H9 (cell line): ENCODE measurements at regions not wholly inside any gene's neighbourhood (a gene's known extent, or its start where the extent isn't known, plus 50 kb on each side); places are given as distances from the start of the nearest gene placed in this dataset.

ENCODE experiments used
- DNase-seq: peaks from one replicate; pipeline ENCODE4 v3.0.0-alpha.2; 2017
- H2AFZ ChIP-seq: one replicate; pipeline ENCODE4 v1.6.1; 2013; ENCODE audit warnings: mild to moderate bottlenecking, low read length, control low read depth, moderate library complexity
- H2AK5ac ChIP-seq: 2 replicates; pipeline ENCODE4 v1.6.1; 2013; ENCODE audit warnings: low read length, control low read depth, mixed read lengths; ENCODE audit not compliant: insufficient read length
- H2BK120ac ChIP-seq: one replicate; pipeline ENCODE4 v1.6.1; 2013; ENCODE audit warnings: low read depth, mild to moderate bottlenecking, low read length, control low read depth, inconsistent platforms; ENCODE audit not compliant: poor library complexity, severe bottlenecking
- H2BK12ac ChIP-seq: 2 replicates; pipeline ENCODE4 v1.6.1; 2013; ENCODE audit warnings: low read length, control low read depth, mixed read lengths, low read depth; ENCODE audit not compliant: insufficient read length
- H2BK15ac ChIP-seq: 2 replicates; pipeline ENCODE4 v1.6.1; 2013; ENCODE audit warnings: low read depth, low read length, control low read depth
- H2BK20ac ChIP-seq: one replicate; pipeline ENCODE4 v1.6.1; 2013; ENCODE audit warnings: low read depth, mild to moderate bottlenecking, low read length, control low read depth, inconsistent platforms; ENCODE audit not compliant: poor library complexity, severe bottlenecking
- H2BK5ac ChIP-seq: 2 replicates; pipeline ENCODE4 v1.6.1; 2013; ENCODE audit warnings: low read length, control low read depth, mixed read lengths; ENCODE audit not compliant: insufficient read length
- H3K14ac ChIP-seq: 2 replicates; pipeline ENCODE4 v1.6.1; 2013; ENCODE audit warnings: low read length, control low read depth; ENCODE audit not compliant: insufficient read depth
- H3K18ac ChIP-seq: 2 replicates; pipeline ENCODE4 v1.6.1; 2013; ENCODE audit warnings: low read depth, mild to moderate bottlenecking, mixed read lengths, low read length, control low read depth; ENCODE audit not compliant: insufficient read length
- H3K23ac ChIP-seq: 2 replicates; pipeline ENCODE4 v1.6.1; 2013; ENCODE audit warnings: low read length, control low read depth, mixed read lengths, low read depth; ENCODE audit not compliant: insufficient read length
- H3K23me2 ChIP-seq: 2 replicates; pipeline ENCODE4 v1.6.1; 2013; ENCODE audit warnings: low read depth, mild to moderate bottlenecking, mixed read lengths, low read length, control low read depth; ENCODE audit not compliant: insufficient read length, poor library complexity, severe bottlenecking
- H3K27ac ChIP-seq: 2 replicates; pipeline ENCODE4 v1.5.1; 2013; ENCODE audit warnings: low read length, control low read depth, mixed read lengths, low read depth; ENCODE audit not compliant: insufficient read length
- H3K27me3 ChIP-seq: 2 replicates; pipeline ENCODE4 v1.6.1; 2013; ENCODE audit warnings: low read length, control low read depth, inconsistent platforms; ENCODE audit not compliant: insufficient read depth
- H3K4ac ChIP-seq: 2 replicates; pipeline ENCODE4 v1.6.1; 2013; ENCODE audit warnings: low read depth, mild to moderate bottlenecking, control low read depth, inconsistent platforms, low read length, moderate library complexity
- H3K4me1 ChIP-seq: 2 replicates; pipeline ENCODE4 v1.6.1; 2013; ENCODE audit warnings: low read length, control low read depth, inconsistent platforms; ENCODE audit not compliant: insufficient read depth
- H3K4me2 ChIP-seq: 2 replicates; pipeline ENCODE4 v1.6.1; 2013; ENCODE audit warnings: low read length, control low read depth, mixed read lengths; ENCODE audit not compliant: insufficient read length, insufficient read depth
- H3K56ac ChIP-seq: 2 replicates; pipeline ENCODE4 v1.6.1; 2013; ENCODE audit warnings: low read depth, mild to moderate bottlenecking, mixed read lengths, low read length, control low read depth; ENCODE audit not compliant: insufficient read length
- H3K79me1 ChIP-seq: 2 replicates; pipeline ENCODE4 v1.6.1; 2013; ENCODE audit warnings: low read depth, mild to moderate bottlenecking, moderate library complexity, low read length, control low read depth, inconsistent platforms; ENCODE audit not compliant: insufficient read depth, poor library complexity, severe bottlenecking
- H3K79me2 ChIP-seq: 2 replicates; pipeline ENCODE4 v1.6.1; 2013; ENCODE audit warnings: low read length, control low read depth, inconsistent platforms; ENCODE audit not compliant: insufficient read depth
- H3K9ac ChIP-seq: 2 replicates; pipeline ENCODE4 v1.6.1; 2013; ENCODE audit warnings: low read length, control low read depth, mixed read lengths; ENCODE audit not compliant: insufficient read length; ENCODE audit errors: extremely low read depth
- H3K9me3 ChIP-seq: one replicate; pipeline ENCODE4 v1.6.1; 2013; ENCODE audit warnings: low read depth, low read length, inconsistent platforms; ENCODE audit not compliant: control insufficient read depth
- H3T11ph ChIP-seq: one replicate; pipeline ENCODE4 v1.6.1; 2013; ENCODE audit warnings: mild to moderate bottlenecking, low read length, control low read depth, inconsistent platforms
- H4K20me1 ChIP-seq: one replicate; pipeline ENCODE4 v1.6.1; 2013; ENCODE audit not compliant: control insufficient read depth, insufficient read length, insufficient read depth
- H4K5ac ChIP-seq: 2 replicates; pipeline ENCODE4 v1.6.1; 2013; ENCODE audit warnings: low read depth, mild to moderate bottlenecking, mixed read lengths, low read length, control low read depth; ENCODE audit not compliant: insufficient read length
- H4K8ac ChIP-seq: replicated peaks from 2 replicates; pipeline ENCODE4 v1.6.1; 2013; ENCODE audit warnings: low read length, control low read depth, mixed read lengths, low read depth; ENCODE audit not compliant: insufficient read length
- H4K91ac ChIP-seq: 2 replicates; pipeline ENCODE4 v1.6.1; 2013; ENCODE audit warnings: low read depth, mild to moderate bottlenecking, moderate library complexity, mixed read lengths, low read length, control low read depth; ENCODE audit not compliant: insufficient read length
- H3K27ac Mint-ChIP-seq, 3 experiments: 2 replicates in 2 of 3; 3 replicates in 1 of 3; pipeline ENCODE4 v1.8.0; 2020 to 2021; ENCODE audit warnings: mixed read lengths in 3 of 3, mild to moderate bottlenecking in 1 of 3, moderate library complexity in 1 of 3
- H3K27me3 Mint-ChIP-seq: 2 replicates; pipeline ENCODE4 v1.8.0; 2021; ENCODE audit warnings: low read depth, mild to moderate bottlenecking, moderate library complexity, mixed read lengths
- H3K36me3 Mint-ChIP-seq, 3 experiments: 2 replicates in 2 of 3; 3 replicates in 1 of 3; pipeline ENCODE4 v1.8.0; 2020 to 2021; ENCODE audit warnings: low read depth in 3 of 3, mixed read lengths in 3 of 3; ENCODE audit not compliant: insufficient read depth in 1 of 3
- H3K4me1 Mint-ChIP-seq, 2 experiments: 2 replicates each; pipeline ENCODE4 v1.8.0; 2020; ENCODE audit warnings: mixed read lengths in 2 of 2
- H3K4me3 Mint-ChIP-seq, 2 experiments: 2 replicates in 1 of 2; 3 replicates in 1 of 2; pipeline ENCODE4 v1.8.0; 2020 to 2021; ENCODE audit warnings: mild to moderate bottlenecking in 2 of 2, mixed read lengths in 2 of 2, moderate library complexity in 1 of 2
- H3K9me3 Mint-ChIP-seq, 2 experiments: 2 replicates in 1 of 2; 3 replicates in 1 of 2; pipeline ENCODE4 v1.8.0; 2020; ENCODE audit warnings: mild to moderate bottlenecking in 2 of 2, mixed read lengths in 2 of 2, moderate library complexity in 1 of 2
- WGBS: extraction: QIAGEN DNeasy Blood & Tissue Kit; methylation state at CpG from one replicate; pipeline ENCODE4 v1.1.7; 2013; ENCODE audit warnings: missing lambda C conversion rate, low lambda C conversion rate, mixed read lengths; ENCODE audit not compliant: insufficient read length; ENCODE audit errors: extremely low coverage; 5-methylcytosine and 5-hydroxymethylcytosine counted together
- TF ChIP-seq, protein P1 (sequence below): fragments of 200-600 bp; sonication (generic); conservative IDR thresholded peaks from 3 replicates; pipeline ENCODE4 v1.8.0; 2021; ENCODE audit warnings: antibody characterized with exemption, mild to moderate bottlenecking

DNA sequence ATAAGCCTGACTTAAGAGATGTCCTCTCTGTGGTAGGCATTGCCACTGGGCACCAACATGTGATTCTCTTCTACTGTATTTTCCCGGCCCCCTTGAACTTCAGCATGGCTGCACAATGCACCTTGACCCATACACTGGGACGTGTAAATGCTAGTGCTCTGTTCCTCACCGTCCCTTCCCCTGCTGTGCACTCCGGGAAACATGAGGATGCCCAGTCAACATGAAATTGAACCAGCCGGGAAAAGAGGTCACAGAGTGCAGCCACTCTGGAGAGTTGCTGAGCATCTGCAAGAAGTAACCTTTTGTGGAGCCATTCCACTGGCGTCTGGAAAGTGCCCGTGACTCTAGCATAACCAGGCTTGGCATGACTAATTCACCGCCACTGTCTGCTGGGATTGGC is 646.7 kb downstream of the NPHP4 start:
- no peak overlapping the region for H2BK12ac ChIP-seq
- no peak overlapping the region for H3K56ac ChIP-seq
- Mint-ChIP-seq H3K27me3 (peaks cover 16% of the 10 kb centered on the region), H3K4me1 (peaks cover 0 to 6% of the 10 kb centered on the region in 2 experiments; a peak in 1 of 4 replicates), H3K4me3 (no peak overlapping the region), H3K9me3 (peaks cover 0 to 6% of the 10 kb centered on the region in 2 experiments; a peak in 3 of 5 replicates), H3K27ac (no peak overlapping the region; a peak in 1 of 7 replicates), H3K36me3 (no peaks in the 10 kb centered on the region)
- no peaks in the 10 kb centered on the region for H3K23me2 ChIP-seq
- H3K4ac ChIP-seq, result no peak overlapping the region
- no peak overlapping the region for H3K23ac ChIP-seq
- no peak overlapping the region for H3K4me2 ChIP-seq
- no peaks in the 10 kb centered on the region for H3K4me1 ChIP-seq
- TF ChIP-seq, protein P1, sequence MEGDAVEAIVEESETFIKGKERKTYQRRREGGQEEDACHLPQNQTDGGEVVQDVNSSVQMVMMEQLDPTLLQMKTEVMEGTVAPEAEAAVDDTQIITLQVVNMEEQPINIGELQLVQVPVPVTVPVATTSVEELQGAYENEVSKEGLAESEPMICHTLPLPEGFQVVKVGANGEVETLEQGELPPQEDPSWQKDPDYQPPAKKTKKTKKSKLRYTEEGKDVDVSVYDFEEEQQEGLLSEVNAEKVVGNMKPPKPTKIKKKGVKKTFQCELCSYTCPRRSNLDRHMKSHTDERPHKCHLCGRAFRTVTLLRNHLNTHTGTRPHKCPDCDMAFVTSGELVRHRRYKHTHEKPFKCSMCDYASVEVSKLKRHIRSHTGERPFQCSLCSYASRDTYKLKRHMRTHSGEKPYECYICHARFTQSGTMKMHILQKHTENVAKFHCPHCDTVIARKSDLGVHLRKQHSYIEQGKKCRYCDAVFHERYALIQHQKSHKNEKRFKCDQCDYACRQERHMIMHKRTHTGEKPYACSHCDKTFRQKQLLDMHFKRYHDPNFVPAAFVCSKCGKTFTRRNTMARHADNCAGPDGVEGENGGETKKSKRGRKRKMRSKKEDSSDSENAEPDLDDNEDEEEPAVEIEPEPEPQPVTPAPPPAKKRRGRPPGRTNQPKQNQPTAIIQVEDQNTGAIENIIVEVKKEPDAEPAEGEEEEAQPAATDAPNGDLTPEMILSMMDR, result no peak
- H2BK5ac ChIP-seq, result no peak overlapping the region
- H3K9ac ChIP-seq, result no peak overlapping the region
- H4K20me1 ChIP-seq, result no peaks in the 10 kb centered on the region
- no peaks in the 10 kb centered on the region for H3K79me2 ChIP-seq
- no peak overlapping the region for H3K27ac ChIP-seq
- H3K79me1 ChIP-seq, result no peaks in the 10 kb centered on the region
- no peak overlapping the region for H4K8ac ChIP-seq
- no peaks in the 10 kb centered on the region for H3K27me3 ChIP-seq
- H4K91ac ChIP-seq, result no peak overlapping the region
- H3K14ac ChIP-seq, result no peak overlapping the region
- H2AFZ ChIP-seq, result no peak overlapping the region
- no peak overlapping the region for H2BK120ac ChIP-seq
- no peak overlapping the region for H2AK5ac ChIP-seq
- no peak for DNase-seq
- no peak overlapping the region for H3K18ac ChIP-seq
- H3T11ph ChIP-seq, result no peak overlapping the region
- H2BK15ac ChIP-seq, result no peak overlapping the region
- H3K9me3 ChIP-seq, result no peaks in the 10 kb centered on the region
- H4K5ac ChIP-seq, result no peak overlapping the region
- no peak overlapping the region for H2BK20ac ChIP-seq
- no CpG with 5 or more reads among the region's 8 CpGs for WGBS
